IPS-20b (cell line): ENCODE measurements at regions not wholly inside any gene's neighbourhood (a gene's known extent, or its start where the extent isn't known, plus 50 kb on each side); places are given as distances from the start of the nearest gene placed in this dataset.

ENCODE experiments used
- H3K27ac ChIP-seq: one replicate; pipeline ENCODE4 v1.5.1; 2013; ENCODE audit warnings: low read length
- H3K27me3 ChIP-seq: 2 replicates; pipeline ENCODE4 v1.6.1; 2013; ENCODE audit warnings: mild to moderate bottlenecking, low read length, inconsistent platforms; ENCODE audit not compliant: insufficient read depth
- H3K36me3 ChIP-seq: 2 replicates; pipeline ENCODE4 v1.6.1; 2013; ENCODE audit warnings: low read depth, mild to moderate bottlenecking, inconsistent platforms, low read length, moderate library complexity; ENCODE audit not compliant: insufficient read depth
- H3K4me1 ChIP-seq: 2 replicates; pipeline ENCODE4 v1.6.1; 2013; ENCODE audit warnings: mild to moderate bottlenecking, control low read depth, inconsistent platforms, low read length, moderate library complexity; ENCODE audit not compliant: insufficient read depth
- H3K4me3 ChIP-seq: 2 replicates; pipeline ENCODE4 v1.5.1; 2013; ENCODE audit warnings: mild to moderate bottlenecking, low read length, inconsistent platforms
- H3K9ac ChIP-seq: 2 replicates; pipeline ENCODE4 v1.6.1; 2013; ENCODE audit warnings: low read depth, mild to moderate bottlenecking, inconsistent platforms, low read length, moderate library complexity
- H3K9me3 ChIP-seq: 2 replicates; pipeline ENCODE4 v1.6.1; 2013; ENCODE audit warnings: mild to moderate bottlenecking, low read depth, low read length, inconsistent platforms; ENCODE audit not compliant: insufficient read depth

- no peaks in the 10 kb centered on the region; the same call in 1 of the 2 replicates for H3K36me3 ChIP-seq
- no peak overlapping the region for H3K4me3 ChIP-seq
- no peak overlapping the region for H3K27ac ChIP-seq
- no peaks in the 10 kb centered on the region for H3K4me1 ChIP-seq
- H3K9me3 ChIP-seq = no peaks in the 10 kb centered on the region
- no peak overlapping the region for H3K9ac ChIP-seq
- no peaks in the 10 kb centered on the region for H3K27me3 ChIP-seq
Observed at GRCh38 chr3:124652009-124652408, 78.2 kb upstream of the UMPS start.

- H3K27me3 ChIP-seq = no peaks in the 10 kb centered on the region
- H3K4me3 ChIP-seq = no peak overlapping the region
- H3K9ac ChIP-seq = no peak overlapping the region
- H3K36me3 ChIP-seq = no peaks in the 10 kb centered on the region; the same call in 1 of the 2 replicates
- H3K4me1 ChIP-seq = no peaks in the 10 kb centered on the region
- H3K9me3 ChIP-seq = no peaks in the 10 kb centered on the region
- H3K27ac ChIP-seq = no peak overlapping the region
Observed at GRCh38 chr3:124653071-124653796, 77.0 kb upstream of the UMPS start.

DNA sequence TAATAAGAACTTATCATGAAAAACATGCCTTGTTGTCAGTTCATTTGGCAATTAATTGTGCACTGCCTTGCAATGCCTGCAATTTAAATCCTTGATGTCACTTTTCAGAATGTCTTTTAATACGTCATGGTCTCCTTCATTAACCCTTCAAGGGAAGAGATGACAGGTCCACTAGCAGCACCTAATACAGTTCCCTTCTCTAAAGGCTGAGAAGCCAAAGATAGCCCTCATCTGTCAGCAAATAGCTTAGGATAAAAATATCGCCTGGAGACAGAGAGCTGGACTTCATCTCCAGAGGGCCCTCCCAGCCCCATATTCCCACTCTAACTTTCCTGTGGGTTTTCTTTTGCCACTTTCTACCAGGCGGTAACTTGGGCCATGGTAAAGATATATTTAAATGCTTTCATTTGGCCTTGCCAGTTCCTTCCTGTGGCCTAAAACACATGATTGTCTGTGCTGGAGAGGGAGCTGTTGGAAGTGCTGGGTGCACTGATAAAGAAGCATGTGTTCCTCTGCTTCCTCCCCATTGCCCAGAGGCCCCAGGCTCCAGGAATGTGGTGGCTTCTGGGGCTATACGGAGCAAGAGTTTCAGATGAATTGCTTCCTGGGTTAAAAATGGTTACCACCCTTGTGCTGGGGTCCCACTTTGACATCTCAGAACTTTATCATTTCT lies 76.3 kb upstream of the UMPS start:
- Histone ChIP-seq H3K4me3 (no peak overlapping the region), H3K27me3 (no peaks in the 10 kb centered on the region), H3K27ac (no peak overlapping the region), H3K9me3 (no peaks in the 10 kb centered on the region), H3K4me1 (no peaks in the 10 kb centered on the region), H3K9ac (no peak overlapping the region), H3K36me3 (no peaks in the 10 kb centered on the region; the same call in 1 of the 2 replicates)

GRCh38 chr3:124654470-124654845 lies 75.8 kb upstream of the UMPS start:
- no peak overlapping the region for H3K27ac ChIP-seq

GRCh38 chr3:124656531-124656930 lies 73.7 kb upstream of the UMPS start:
- Histone ChIP-seq H3K4me3 (no peak overlapping the region), H3K9ac (no peak overlapping the region), H3K27ac (no peak overlapping the region), H3K27me3 (no peaks in the 10 kb centered on the region), H3K9me3 (no peaks in the 10 kb centered on the region), H3K4me1 (no peaks in the 10 kb centered on the region), H3K36me3 (no peaks in the 10 kb centered on the region; the same call in 1 of the 2 replicates)

More at GRCh38 chr3:124654470-124654845, 75.8 kb upstream of the UMPS start:
- Histone ChIP-seq H3K4me1 (no peaks in the 10 kb centered on the region), H3K27me3 (no peaks in the 10 kb centered on the region), H3K36me3 (no peaks in the 10 kb centered on the region; the same call in 1 of the 2 replicates), H3K4me3 (no peak overlapping the region), H3K9ac (no peak overlapping the region), H3K9me3 (no peaks in the 10 kb centered on the region)

GRCh38 chr3:124657138-124657537 lies 73.1 kb upstream of the UMPS start:
- Histone ChIP-seq H3K9ac (no peak overlapping the region), H3K27me3 (no peaks in the 10 kb centered on the region), H3K4me1 (no peaks in the 10 kb centered on the region)

DNA sequence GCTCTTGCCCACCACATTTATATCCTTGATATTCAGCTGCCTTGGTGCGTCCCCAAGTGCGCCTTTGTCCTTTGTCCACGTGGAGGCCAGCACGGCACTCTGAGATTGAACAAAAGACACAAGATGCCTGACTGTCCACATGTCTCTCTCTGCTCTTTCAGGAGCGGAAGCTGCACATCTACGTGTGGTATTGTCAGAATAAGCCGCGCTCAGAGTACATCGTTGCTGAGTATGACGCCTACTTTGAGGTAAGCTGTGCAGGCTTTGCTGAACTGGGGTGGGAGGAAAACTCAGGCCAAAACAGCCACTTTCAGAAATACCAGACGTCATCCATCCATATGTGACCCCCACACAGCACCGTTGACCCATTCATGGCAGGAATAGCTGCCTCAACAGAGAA lies 72.0 kb upstream of the UMPS start:
- no peaks in the 10 kb centered on the region for H3K9me3 ChIP-seq
- H3K4me1 ChIP-seq = no peaks in the 10 kb centered on the region
- H3K36me3 ChIP-seq = no peaks in the 10 kb centered on the region
- H3K9ac ChIP-seq = no peak overlapping the region
- H3K27me3 ChIP-seq = no peaks in the 10 kb centered on the region
- no peak overlapping the region for H3K27ac ChIP-seq
- H3K4me3 ChIP-seq = no peak overlapping the region

More at GRCh38 chr3:124657138-124657537, 73.1 kb upstream of the UMPS start:
- Histone ChIP-seq H3K4me3 (no peak overlapping the region), H3K9me3 (no peaks in the 10 kb centered on the region), H3K27ac (no peak overlapping the region), H3K36me3 (no peaks in the 10 kb centered on the region)

GRCh38 chr3:124659175-124659574 lies 71.1 kb upstream of the UMPS start:
- no peak overlapping the region for H3K27ac ChIP-seq
- H3K4me3 ChIP-seq = no peak overlapping the region
- H3K27me3 ChIP-seq = no peaks in the 10 kb centered on the region
- H3K4me1 ChIP-seq = no peaks in the 10 kb centered on the region
- no peak overlapping the region for H3K9ac ChIP-seq
- no peaks in the 10 kb centered on the region for H3K9me3 ChIP-seq
- no peaks in the 10 kb centered on the region for H3K36me3 ChIP-seq

- H3K4me1 ChIP-seq = no peaks in the 10 kb centered on the region
- no peak overlapping the region for H3K9ac ChIP-seq
- H3K27me3 ChIP-seq = no peaks in the 10 kb centered on the region
- H3K36me3 ChIP-seq = no peaks in the 10 kb centered on the region
- H3K27ac ChIP-seq = no peak overlapping the region
- H3K9me3 ChIP-seq = no peaks in the 10 kb centered on the region
- no peak overlapping the region for H3K4me3 ChIP-seq
Observed at GRCh38 chr3:124660599-124660998, 69.7 kb upstream of the UMPS start.

DNA sequence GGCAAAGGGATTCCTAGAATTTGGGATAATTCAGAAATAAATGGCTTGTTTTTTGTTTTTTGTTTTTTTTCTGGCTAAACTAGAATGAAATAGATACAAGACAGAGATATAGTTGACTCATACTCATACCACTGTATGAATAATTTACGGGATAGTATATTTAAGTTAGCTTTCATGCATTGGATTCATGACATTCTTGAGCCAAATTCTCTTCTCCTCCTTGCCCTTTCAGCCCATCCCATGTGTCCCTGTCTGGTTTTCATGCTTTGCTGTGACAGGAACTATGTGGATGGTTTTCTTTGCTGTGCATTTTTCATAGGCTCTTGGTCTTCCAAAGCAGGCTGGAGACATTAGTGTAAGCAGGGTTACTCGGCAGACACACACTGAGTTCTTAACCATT lies 66.6 kb upstream of the UMPS start:
- no peaks in the 10 kb centered on the region for H3K36me3 ChIP-seq
- no peaks in the 10 kb centered on the region for H3K27me3 ChIP-seq
- no peak overlapping the region for H3K4me3 ChIP-seq
- H3K4me1 ChIP-seq = no peaks in the 10 kb centered on the region
- no peaks in the 10 kb centered on the region for H3K9me3 ChIP-seq
- H3K27ac ChIP-seq = no peak overlapping the region
- no peak overlapping the region for H3K9ac ChIP-seq

DNA sequence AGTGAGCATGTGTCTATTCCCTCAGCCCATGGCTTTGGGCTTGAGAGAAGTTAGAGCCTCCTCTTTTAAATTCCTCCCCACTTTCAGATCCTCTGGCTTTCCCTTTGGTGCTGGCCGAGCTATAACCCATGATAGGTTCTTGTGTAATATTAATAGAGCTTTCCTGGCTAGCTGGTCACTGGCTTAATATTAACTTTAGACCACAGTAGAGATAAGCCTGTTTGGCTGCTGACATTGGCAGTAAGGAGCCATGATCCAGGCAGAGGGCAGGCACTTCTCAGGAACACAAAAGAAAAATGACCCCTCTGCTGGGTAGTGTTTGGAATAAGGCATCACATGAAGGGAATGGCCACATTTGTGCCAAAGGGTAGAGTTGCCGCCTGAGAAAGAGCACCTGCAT lies 65.4 kb upstream of the UMPS start:
- no peaks in the 10 kb centered on the region for H3K36me3 ChIP-seq
- H3K4me3 ChIP-seq = no peak overlapping the region
- no peak overlapping the region for H3K27ac ChIP-seq
- H3K27me3 ChIP-seq = no peaks in the 10 kb centered on the region
- H3K4me1 ChIP-seq = no peaks in the 10 kb centered on the region
- H3K9ac ChIP-seq = no peak overlapping the region
- H3K9me3 ChIP-seq = no peaks in the 10 kb centered on the region

DNA sequence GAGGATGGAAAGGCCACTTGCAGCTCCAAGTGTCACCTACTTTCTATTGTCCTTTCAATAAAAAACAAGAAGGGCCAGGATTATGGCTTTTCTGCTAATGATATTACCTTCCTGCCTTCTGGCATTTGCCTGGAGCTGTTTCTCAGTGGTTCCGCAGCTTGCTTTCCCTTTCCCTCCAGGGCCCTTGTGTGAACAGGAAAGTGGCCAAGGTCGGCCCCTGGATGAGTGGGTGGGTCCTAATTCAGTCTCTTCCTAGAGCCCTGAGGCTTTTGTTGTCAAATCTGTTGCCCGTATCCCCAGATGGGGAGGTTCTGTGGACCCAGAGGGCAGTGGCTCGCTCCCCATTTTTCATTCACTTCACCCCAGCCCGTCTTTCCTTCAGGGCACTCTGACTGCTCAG lies 64.2 kb upstream of the UMPS start:
- no peak overlapping the region for H3K27ac ChIP-seq
- H3K36me3 ChIP-seq = no peaks in the 10 kb centered on the region
- H3K9ac ChIP-seq = no peak overlapping the region
- H3K9me3 ChIP-seq = no peaks in the 10 kb centered on the region
- H3K4me1 ChIP-seq = no peaks in the 10 kb centered on the region
- no peak overlapping the region for H3K4me3 ChIP-seq
- no peaks in the 10 kb centered on the region for H3K27me3 ChIP-seq
